Activated T-cell treated with anti-CD3 and anti-CD28 coated beads, Interleukin-2, amount 50 U/mL, for 4 hours (primary cell): ENCODE measurements at regions not wholly inside any gene's neighbourhood (a gene's known extent, or its start where the extent isn't known, plus 50 kb on each side); places are given as distances from the start of the nearest gene placed in this dataset.

ENCODE experiments used
- ATAC-seq, 2 donors: fragments of 200-7000 bp; cut with Tn5 transposase; one replicate each; pipeline ENCODE4 v1.10.0; 2021
- DNase-seq: peaks from one replicate; pipeline ENCODE4 v3.0.0-alpha.2; 2020
- H3K27me3 Mint-ChIP-seq: one replicate; pipeline ENCODE4 v1.8.0; 2021; ENCODE audit warnings: low read depth, mixed read lengths
- H3K36me3 Mint-ChIP-seq: one replicate; pipeline ENCODE4 v1.8.0; 2022; ENCODE audit warnings: mixed read lengths; ENCODE audit not compliant: insufficient read depth
- H3K4me1 Mint-ChIP-seq: one replicate; pipeline ENCODE4 v1.8.0; 2021; ENCODE audit warnings: low read depth, mixed read lengths
- H3K4me3 Mint-ChIP-seq: one replicate; pipeline ENCODE4 v1.8.0; 2021; ENCODE audit warnings: mild to moderate bottlenecking, moderate library complexity, mixed read lengths
- H3K9me3 Mint-ChIP-seq: one replicate; pipeline ENCODE4 v1.8.0; 2021; ENCODE audit warnings: mixed read lengths

DNA sequence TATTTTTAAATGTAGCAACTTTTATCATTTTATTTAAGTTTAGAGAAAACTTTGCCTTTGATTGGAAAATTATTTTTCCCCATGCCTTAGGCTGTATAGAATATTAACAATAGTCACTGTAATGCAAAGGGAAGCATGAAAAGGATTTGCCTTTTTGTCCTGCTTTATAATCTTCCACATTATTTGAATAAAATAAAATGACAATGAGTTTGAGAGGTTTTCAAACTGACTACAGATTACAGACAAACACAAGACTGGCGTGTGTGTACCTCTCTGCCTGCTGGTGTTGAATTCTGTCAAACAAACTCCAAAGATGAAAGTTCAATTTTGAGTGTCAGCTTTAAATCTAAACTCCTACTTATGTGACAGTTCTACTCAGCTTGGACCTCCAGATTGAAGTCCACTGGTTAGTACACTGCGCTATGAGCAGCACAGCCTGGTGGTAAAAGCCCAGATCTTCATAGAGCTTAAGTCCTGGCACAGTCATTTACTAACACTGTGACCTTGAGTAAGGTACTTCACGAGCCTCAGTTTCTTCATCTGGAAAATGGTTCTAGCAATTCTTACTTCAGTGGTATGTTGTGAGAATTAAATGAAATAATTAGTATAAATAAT is 98.3 kb upstream of the CPNE8 start:
- peaks cover 2% of the 10 kb centered on the region for H3K27me3 Mint-ChIP-seq
- H3K36me3 Mint-ChIP-seq = no peaks in the 10 kb centered on the region
- H3K4me3 Mint-ChIP-seq = no peak overlapping the region
- H3K4me1 Mint-ChIP-seq = no peaks in the 10 kb centered on the region
- peaks cover 3% of the 10 kb centered on the region for H3K9me3 Mint-ChIP-seq
- ATAC-seq (no peak), DNase-seq (no peak)

- Mint-ChIP-seq H3K4me1 (no peaks in the 10 kb centered on the region), H3K36me3 (no peaks in the 10 kb centered on the region), H3K4me3 (no peak overlapping the region), H3K27me3 (peaks cover 2% of the 10 kb centered on the region), H3K9me3 (no peaks in the 10 kb centered on the region)
- no peak for DNase-seq
- no peak for ATAC-seq
These were observed 95.0 kb upstream of the CPNE8 start for GRCh38 chr12:39000370-39000769.

GRCh38 chr12:38998887-38999482 is 93.6 kb upstream of the CPNE8 start:
- no peaks in the 10 kb centered on the region for H3K4me1 Mint-ChIP-seq

GRCh38 chr12:38995249-38995648 is 89.9 kb upstream of the CPNE8 start:
- H3K4me1 Mint-ChIP-seq = no peaks in the 10 kb centered on the region
- no peaks in the 10 kb centered on the region for H3K9me3 Mint-ChIP-seq
- no peak for DNase-seq
- ATAC-seq = no peak
- no peaks in the 10 kb centered on the region for H3K27me3 Mint-ChIP-seq
- H3K36me3 Mint-ChIP-seq = no peaks in the 10 kb centered on the region
- no peak overlapping the region for H3K4me3 Mint-ChIP-seq

More at GRCh38 chr12:38998887-38999482, 93.6 kb upstream of the CPNE8 start:
- DNase-seq (no peak), ATAC-seq (no peak)
- H3K4me3 Mint-ChIP-seq = no peak overlapping the region
- peaks cover 2% of the 10 kb centered on the region for H3K27me3 Mint-ChIP-seq
- no peaks in the 10 kb centered on the region for H3K36me3 Mint-ChIP-seq
- no peaks in the 10 kb centered on the region for H3K9me3 Mint-ChIP-seq

DNA sequence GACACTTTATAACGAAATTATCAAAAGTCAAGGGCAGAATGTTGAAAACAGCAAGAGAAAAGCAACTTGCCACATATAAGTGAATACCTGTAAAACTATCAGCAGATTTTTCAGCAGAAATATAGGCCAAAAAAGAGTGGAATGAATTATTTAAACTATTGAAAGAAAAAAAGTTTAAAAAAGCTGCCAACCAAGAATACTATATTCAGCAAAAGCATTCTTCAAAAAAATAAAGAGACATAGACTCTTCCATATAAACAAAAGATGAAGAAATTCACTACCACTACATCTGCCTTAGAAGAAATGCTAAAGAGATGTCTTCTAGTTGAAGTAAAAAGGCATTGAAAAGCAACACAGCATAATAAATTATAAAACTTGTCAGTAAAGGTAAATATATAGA is 80.6 kb upstream of the CPNE8 start:
- ATAC-seq (no peak), DNase-seq (no peak)
- Mint-ChIP-seq H3K9me3 (peaks cover 21% of the 10 kb centered on the region), H3K4me3 (no peak overlapping the region), H3K36me3 (no peaks in the 10 kb centered on the region), H3K4me1 (no peaks in the 10 kb centered on the region), H3K27me3 (no peaks in the 10 kb centered on the region)

- no peaks in the 10 kb centered on the region for H3K27me3 Mint-ChIP-seq
- H3K36me3 Mint-ChIP-seq = no peaks in the 10 kb centered on the region
- peaks cover 21% of the 10 kb centered on the region for H3K9me3 Mint-ChIP-seq
- no peaks in the 10 kb centered on the region for H3K4me1 Mint-ChIP-seq
- ATAC-seq (no peak), DNase-seq (no peak)
- H3K4me3 Mint-ChIP-seq = no peak overlapping the region
These were observed 79.0 kb upstream of the CPNE8 start for GRCh38 chr12:38984388-38984787.

- DNase-seq (no peak), ATAC-seq (no peak)
- H3K36me3 Mint-ChIP-seq = no peaks in the 10 kb centered on the region
- H3K9me3 Mint-ChIP-seq = peaks cover 21% of the 10 kb centered on the region
- H3K27me3 Mint-ChIP-seq = no peaks in the 10 kb centered on the region
- no peaks in the 10 kb centered on the region for H3K4me1 Mint-ChIP-seq
- H3K4me3 Mint-ChIP-seq = no peak overlapping the region
These were observed 77.8 kb upstream of the CPNE8 start for GRCh38 chr12:38983117-38983571.

- Mint-ChIP-seq H3K4me1 (no peaks in the 10 kb centered on the region), H3K4me3 (no peak overlapping the region), H3K36me3 (no peaks in the 10 kb centered on the region), H3K9me3 (peaks cover 12% of the 10 kb centered on the region), H3K27me3 (no peaks in the 10 kb centered on the region)
- DNase-seq (no peak), ATAC-seq (no peak)
These were observed 71.7 kb upstream of the CPNE8 start for GRCh38 chr12:38977132-38977531.

DNA sequence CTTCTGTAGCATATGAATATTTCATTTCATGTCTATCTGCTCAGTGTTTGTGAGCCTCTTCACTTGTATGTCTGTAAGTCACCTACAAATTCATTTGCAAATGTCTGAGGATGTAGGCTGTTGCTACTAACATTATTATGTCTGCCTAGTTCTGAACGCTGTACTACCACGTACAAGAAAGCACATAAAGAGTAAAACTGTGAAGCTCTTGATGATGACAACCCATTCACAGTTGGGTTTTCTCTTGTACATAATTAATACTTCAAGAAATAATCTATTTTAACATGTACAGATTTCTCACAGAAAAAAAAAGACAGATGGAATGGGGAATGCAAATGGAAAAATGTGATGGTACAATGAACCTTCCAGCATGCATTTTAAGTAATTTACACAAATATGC is 64.3 kb upstream of the CPNE8 start:
- H3K27me3 Mint-ChIP-seq = no peaks in the 10 kb centered on the region
- DNase-seq (no peak), ATAC-seq (no peak)
- no peaks in the 10 kb centered on the region for H3K36me3 Mint-ChIP-seq
- H3K4me1 Mint-ChIP-seq = no peaks in the 10 kb centered on the region
- H3K9me3 Mint-ChIP-seq = peaks cover 17% of the 10 kb centered on the region
- no peak overlapping the region for H3K4me3 Mint-ChIP-seq

DNA sequence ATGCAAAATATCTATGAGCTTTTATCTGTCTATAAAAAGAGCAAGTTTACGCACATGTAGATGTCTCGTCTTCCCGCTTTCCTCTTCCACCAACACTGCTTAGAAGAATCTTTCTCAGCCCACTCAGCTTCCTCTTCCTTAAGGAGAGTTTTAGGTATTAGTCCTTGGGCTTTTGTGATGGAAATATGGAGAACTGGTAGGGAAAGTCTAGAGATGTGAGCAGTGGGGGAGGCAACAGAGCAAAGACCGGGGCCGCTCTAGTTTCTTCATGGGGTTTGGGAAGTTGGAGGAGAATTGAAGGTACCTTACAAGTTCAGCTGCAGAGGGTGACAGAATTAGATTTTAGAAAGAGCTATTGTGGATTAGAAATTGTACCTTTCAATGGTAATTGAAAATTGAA is 56.3 kb upstream of the CPNE8 start:
- ATAC-seq = no peak
- Mint-ChIP-seq H3K4me1 (no peaks in the 10 kb centered on the region), H3K4me3 (no peak overlapping the region)

DNA sequence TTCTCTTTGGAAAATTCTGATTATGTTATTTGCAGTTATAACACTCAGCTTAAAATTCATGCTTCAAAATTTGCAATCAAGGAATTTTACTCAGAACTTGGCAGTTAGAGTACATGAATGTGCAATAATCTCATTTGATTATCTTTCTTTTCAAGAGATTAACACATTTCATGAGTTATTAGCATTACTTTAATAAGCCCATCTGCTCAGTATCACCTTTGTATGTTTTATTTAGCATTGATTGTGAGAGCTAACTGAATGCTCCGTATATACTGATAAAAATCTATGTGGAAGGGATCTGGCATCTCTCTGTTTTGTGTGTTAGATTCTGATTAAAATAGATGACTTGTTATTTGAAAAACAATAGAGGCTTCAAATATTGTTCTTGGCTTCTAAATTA is 55.6 kb upstream of the CPNE8 start:
- H3K4me1 Mint-ChIP-seq = no peaks in the 10 kb centered on the region
- no peak for DNase-seq
- no peaks in the 10 kb centered on the region for H3K9me3 Mint-ChIP-seq
- no peaks in the 10 kb centered on the region for H3K27me3 Mint-ChIP-seq
- no peak overlapping the region for H3K4me3 Mint-ChIP-seq
- no peaks in the 10 kb centered on the region for H3K36me3 Mint-ChIP-seq
- ATAC-seq = no peak

More for the DNA sequence above, 56.3 kb upstream of the CPNE8 start:
- Mint-ChIP-seq H3K27me3 (no peaks in the 10 kb centered on the region), H3K36me3 (no peaks in the 10 kb centered on the region), H3K9me3 (no peaks in the 10 kb centered on the region)
- no peak for DNase-seq

- Mint-ChIP-seq H3K4me3 (no peak overlapping the region), H3K4me1 (no peaks in the 10 kb centered on the region), H3K36me3 (no peaks in the 10 kb centered on the region), H3K27me3 (no peaks in the 10 kb centered on the region), H3K9me3 (no peaks in the 10 kb centered on the region)
- ATAC-seq (no peak), DNase-seq (no peak)
These were observed 50.9 kb upstream of the CPNE8 start for GRCh38 chr12:38956337-38956736.
